Suprapubic skin (tissue), 4 donors: ENCODE measurements at regions not wholly inside any gene's neighbourhood (a gene's known extent, or its start where the extent isn't known, plus 50 kb on each side); places are given as distances from the start of the nearest gene placed in this dataset.

Source experiments
- CTCF ChIP-seq, 2 donors: fragments of 200-600 bp in 1 of 2; fragments of 450-650 bp in 1 of 2; sonication (generic) in 1 of 2; IDR thresholded peaks; one replicate each; pipeline ENCODE4 v1.5.1; 2016 to 2019; ENCODE audit warnings: antibody characterized with exemption in 2 of 2, mild to moderate bottlenecking in 1 of 2, moderate library complexity in 1 of 2
- POLR2A ChIP-seq, 2 donors: fragments of 450-650 bp; IDR thresholded peaks; one replicate each; pipeline ENCODE4 v1.6.1; 2017; ENCODE audit warnings: antibody characterized with exemption in 2 of 2, mild to moderate bottlenecking in 2 of 2, moderate library complexity in 2 of 2
- POLR2AphosphoS5 ChIP-seq, 3 donors: sonication (generic); formaldehyde crosslinking; IDR thresholded peaks; one replicate each; pipeline ENCODE4 v1.6.1; 2017; ENCODE audit warnings: antibody characterized with exemption in 3 of 3

GRCh38 chr18:46337271-46337670, 233.1 kb downstream of the HAUS1 start:
- TF ChIP-seq CTCF (IDR thresholded peaks at IDR 0.05) = no peak
- TF ChIP-seq POLR2AphosphoS5 (IDR thresholded peaks at IDR 0.05) = no peak
- no peak for TF ChIP-seq POLR2A (IDR thresholded peaks at IDR 0.05)
